Keratinocyte (primary cell): ENCODE measurements at regions not wholly inside any gene's neighbourhood (a gene's known extent, or its start where the extent isn't known, plus 50 kb on each side); places are given as distances from the start of the nearest gene placed in this dataset.

ENCODE experiments used
- EZH2 ChIP-seq: IDR thresholded peaks from one replicate; pipeline ENCODE4 v1.6.1; 2012; ENCODE audit warnings: inconsistent platforms, mild to moderate bottlenecking, low read length, moderate library complexity
- TF ChIP-seq, protein P1 (sequence below), 3 experiments: IDR thresholded peaks in 1 of 3; conservative IDR thresholded peaks in 1 of 3; optimal IDR thresholded peaks in 1 of 3; 2 replicates in 2 of 3; 3 replicates in 1 of 3; pipeline versions ENCODE3 to v1.5.1; 2011; ENCODE audit warnings: low read length in 3 of 3, mild to moderate bottlenecking in 3 of 3, moderate library complexity in 2 of 3, control low read depth in 1 of 3, inconsistent platforms in 1 of 3; ENCODE audit not compliant: insufficient read depth in 2 of 3; ENCODE audit errors: extremely low read depth in 1 of 3

DNA sequence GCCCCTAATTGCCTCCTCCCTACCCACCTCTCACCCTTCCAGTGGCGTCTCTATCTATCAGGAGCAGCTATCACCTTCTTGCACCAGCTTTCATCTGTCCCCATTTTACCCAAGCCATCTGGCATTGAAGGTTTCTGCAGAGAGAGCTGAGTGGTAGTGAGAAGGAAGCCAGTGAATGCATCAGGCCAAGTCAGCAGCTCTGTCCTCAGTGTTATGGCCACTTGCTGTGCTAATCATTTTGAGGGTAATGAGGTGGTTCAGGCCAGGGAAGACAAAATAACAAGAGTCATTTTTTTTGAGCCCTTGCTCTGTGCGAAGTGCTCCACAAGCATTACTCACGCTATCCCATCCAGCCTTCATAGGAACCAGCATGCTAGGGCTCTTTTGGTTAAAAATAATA, 164.7 kb downstream of the SUDS3 start:
- TF ChIP-seq, protein P1, sequence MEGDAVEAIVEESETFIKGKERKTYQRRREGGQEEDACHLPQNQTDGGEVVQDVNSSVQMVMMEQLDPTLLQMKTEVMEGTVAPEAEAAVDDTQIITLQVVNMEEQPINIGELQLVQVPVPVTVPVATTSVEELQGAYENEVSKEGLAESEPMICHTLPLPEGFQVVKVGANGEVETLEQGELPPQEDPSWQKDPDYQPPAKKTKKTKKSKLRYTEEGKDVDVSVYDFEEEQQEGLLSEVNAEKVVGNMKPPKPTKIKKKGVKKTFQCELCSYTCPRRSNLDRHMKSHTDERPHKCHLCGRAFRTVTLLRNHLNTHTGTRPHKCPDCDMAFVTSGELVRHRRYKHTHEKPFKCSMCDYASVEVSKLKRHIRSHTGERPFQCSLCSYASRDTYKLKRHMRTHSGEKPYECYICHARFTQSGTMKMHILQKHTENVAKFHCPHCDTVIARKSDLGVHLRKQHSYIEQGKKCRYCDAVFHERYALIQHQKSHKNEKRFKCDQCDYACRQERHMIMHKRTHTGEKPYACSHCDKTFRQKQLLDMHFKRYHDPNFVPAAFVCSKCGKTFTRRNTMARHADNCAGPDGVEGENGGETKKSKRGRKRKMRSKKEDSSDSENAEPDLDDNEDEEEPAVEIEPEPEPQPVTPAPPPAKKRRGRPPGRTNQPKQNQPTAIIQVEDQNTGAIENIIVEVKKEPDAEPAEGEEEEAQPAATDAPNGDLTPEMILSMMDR (optimal IDR thresholded peaks at IDR 0.05 in 1 of 3, IDR thresholded peaks at IDR 0.05 in 1 of 3, conservative IDR thresholded peaks at IDR 0.05 in 1 of 3; ENCODE audit: extremely low read depth in 1 of 3, insufficient read depth in 2 of 3, low read length in 3 of 3) = no peak
- no peak for TF ChIP-seq EZH2
